GM23338 (cell line): ENCODE measurements at regions not wholly inside any gene's neighbourhood (a gene's known extent, or its start where the extent isn't known, plus 50 kb on each side); places are given as distances from the start of the nearest gene placed in this dataset.

Source experiments
- CTCF ChIP-seq, 2 experiments: fragments of 200-600 bp in 1 of 2; sonication (generic) in 1 of 2; conservative IDR thresholded peaks; 2 replicates each; pipeline versions ENCODE4 v1.5.1 to v1.6.1; 2016 to 2017; ENCODE audit warnings: antibody characterized with exemption in 2 of 2, low read depth in 2 of 2, mild to moderate bottlenecking in 2 of 2, moderate library complexity in 1 of 2
- EZH2 ChIP-seq: fragments of 200-600 bp; sonication (generic); IDR thresholded peaks from one replicate; pipeline ENCODE4 v1.8.0; 2017; ENCODE audit warnings: antibody characterized with exemption, mild to moderate bottlenecking, low read depth; ENCODE audit not compliant: unreplicated experiment
- JUNB ChIP-seq: IDR thresholded peaks from one replicate; pipeline ENCODE4 v1.6.1; 2016; ENCODE audit warnings: antibody characterized with exemption; ENCODE audit not compliant: unreplicated experiment
- POLR2AphosphoS5 ChIP-seq: IDR thresholded peaks from 2 replicates; pipeline ENCODE4 v1.6.1; 2016; ENCODE audit warnings: antibody characterized with exemption, low read depth

GRCh38 chr16:66182592-66182991, 183.9 kb upstream of the CDH5 start:
- TF ChIP-seq CTCF (conservative IDR thresholded peaks at IDR 0.05; ENCODE audit: low read depth in 2 of 2) (no peak), POLR2AphosphoS5 (no peak), EZH2 (no peak), JUNB (no peak)
